IPS-NIHi7 (cell line): ENCODE measurements at regions not wholly inside any gene's neighbourhood (a gene's known extent, or its start where the extent isn't known, plus 50 kb on each side); places are given as distances from the start of the nearest gene placed in this dataset.
A peak's percentile ranks its signal among the peaks of the same experiment; 100 is the strongest.

ENCODE experiments used
- DNase-seq: peaks from one replicate; pipeline ENCODE4 v3.0.0; 2012; ENCODE audit warnings: mixed read lengths; ENCODE audit errors: extremely low spot score

DNA sequence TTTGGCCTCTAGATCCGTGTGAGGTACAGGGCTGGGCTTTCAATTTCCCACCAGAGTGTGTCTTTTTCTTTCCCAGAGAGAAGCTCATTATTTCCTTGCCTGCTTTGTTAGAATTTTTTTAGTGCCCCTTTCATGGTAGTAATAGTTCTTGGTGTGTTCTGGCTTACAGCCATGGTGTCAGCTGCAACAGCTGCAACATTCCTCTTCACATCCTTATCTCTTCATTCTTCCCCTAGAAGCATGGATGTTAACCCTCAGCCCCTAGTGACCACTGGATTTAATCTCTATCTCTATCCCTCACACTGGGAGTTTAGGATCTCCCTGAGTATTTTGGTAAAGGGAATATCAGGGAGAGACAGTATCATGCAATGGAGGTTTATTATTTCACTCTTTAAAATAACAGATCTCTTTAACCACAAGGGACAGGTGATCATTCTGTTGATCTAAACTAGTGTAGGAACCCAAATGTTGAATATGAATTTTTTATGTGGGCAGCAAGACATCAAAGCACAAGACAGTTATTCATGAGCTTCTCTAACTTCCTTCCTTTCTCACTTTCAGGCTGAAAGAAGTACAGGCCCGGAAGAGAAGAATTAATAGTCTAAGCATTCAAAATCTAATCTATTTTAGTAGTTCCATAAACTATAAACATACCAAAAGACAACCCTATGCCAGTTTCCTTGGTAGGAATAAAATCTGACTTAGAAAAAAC is 160.2 kb downstream of the FAM170A start:
- DNase-seq: peak; percentile 12

DNA sequence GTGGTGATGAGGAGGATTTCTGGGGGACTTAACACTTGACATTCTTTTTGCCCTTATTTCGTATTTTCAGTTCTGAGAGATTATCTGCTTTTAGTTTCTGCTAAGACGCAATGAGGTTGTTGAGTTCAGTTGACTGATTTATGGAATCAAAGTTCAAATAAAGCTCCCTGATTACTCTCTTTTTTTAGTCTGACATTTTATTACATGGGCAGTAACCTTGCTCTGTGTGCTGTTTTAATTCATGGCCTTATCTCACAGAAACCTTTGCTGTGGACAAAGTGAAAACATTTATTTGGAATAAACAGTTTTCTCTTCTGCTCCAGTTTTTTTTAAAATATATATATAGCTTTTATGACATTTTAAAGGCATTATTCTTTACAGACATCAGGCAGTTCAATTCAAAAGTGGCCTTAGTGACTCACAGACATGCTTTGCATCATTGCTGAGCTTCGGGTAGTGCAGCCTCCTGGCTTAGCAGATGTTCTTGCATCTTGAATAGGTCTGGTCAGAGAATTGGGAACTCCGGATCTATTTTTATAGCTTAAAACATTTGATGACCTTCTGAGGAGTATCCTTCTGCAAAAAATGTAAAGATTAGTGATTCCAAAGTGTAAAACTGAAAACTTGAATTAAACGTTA is 162.9 kb downstream of the FAM170A start:
- DNase-seq: no peak

DNA sequence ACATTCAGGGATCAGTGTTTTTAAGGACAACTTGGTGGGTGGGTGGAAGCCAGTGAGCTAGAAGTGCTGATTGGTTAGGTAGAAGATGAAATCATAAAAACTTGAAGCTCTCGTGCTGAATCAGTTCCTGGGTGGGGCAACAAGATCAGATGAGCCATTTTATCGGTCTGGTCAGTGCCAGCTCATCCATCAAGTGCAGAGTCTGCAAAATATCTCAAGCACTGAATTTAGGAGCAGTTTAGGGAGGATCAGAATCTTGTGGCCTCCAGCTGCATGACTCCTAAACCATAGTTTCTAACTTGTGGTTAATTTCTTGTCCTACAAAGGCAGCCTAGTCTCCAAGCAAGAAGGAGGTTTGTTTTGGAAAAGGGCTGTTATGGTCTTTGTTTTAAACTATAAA is 166.4 kb downstream of the FAM170A start:
- no peak for DNase-seq

DNA sequence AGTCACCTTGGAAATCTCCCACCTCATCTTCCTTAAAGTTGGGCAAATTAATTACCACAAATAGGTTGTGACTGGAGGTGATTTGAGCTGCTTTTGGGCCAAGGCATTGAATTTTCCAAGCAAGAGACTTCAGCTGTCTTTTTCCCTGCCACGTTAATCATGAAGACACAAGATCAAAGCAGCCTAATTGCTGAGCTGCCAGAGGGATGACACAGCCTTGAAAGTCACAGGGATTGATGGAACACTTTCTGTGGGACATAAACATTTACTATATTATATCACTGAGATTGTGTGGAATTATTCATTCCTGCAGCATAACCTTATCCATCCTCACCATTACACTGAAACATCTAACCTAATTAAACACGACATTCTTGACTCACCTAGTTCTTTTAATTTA is 172.2 kb downstream of the FAM170A start:
- no peak for DNase-seq

- no peak for DNase-seq
Observed at GRCh38 chr5:119808024-119808423, 178.7 kb downstream of the FAM170A start.

- no peak for DNase-seq
Observed at GRCh38 chr5:119808474-119808873, 179.1 kb downstream of the FAM170A start.

DNA sequence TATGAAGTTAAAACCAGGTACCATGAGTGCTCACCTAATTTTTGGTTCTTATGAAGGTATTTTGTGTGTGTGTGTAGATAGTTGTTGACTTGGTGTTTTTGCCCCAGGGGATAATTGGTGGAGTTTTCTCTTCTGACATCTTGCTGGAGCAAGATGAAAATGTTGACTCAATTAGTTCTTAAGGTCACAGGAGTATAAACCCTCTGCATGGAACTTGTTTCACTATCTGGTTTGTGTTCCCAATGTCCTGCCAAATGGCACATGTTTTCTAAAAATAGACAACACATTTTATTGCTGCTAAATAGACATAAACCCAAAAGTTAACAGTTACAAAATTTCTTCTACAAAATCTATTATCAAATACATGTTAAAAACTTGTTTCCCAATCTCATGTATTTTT is 180.9 kb downstream of the FAM170A start:
- DNase-seq: no peak

GRCh38 chr5:119811458-119811857 is 182.1 kb downstream of the FAM170A start:
- no peak for DNase-seq

DNA sequence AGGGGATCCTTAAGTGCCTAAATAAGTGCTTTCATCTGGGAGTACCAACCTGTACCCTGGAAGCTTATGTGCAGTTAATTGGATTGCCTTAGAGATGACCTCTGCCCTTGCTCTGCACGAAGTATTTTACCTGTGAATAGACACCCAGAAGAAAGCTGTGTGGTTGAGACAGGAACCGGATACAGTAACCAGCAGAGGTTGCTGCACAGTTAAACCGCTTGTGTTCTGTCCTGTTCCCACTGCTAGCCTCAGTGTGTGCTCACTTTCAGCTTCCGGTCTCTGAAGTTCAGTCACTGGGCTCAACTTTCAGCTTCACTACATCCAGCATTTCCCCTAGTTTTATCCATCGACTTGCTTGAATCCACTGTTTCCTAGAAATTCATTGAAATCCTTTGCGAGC is 185.3 kb downstream of the FAM170A start:
- DNase-seq: no peak

DNA sequence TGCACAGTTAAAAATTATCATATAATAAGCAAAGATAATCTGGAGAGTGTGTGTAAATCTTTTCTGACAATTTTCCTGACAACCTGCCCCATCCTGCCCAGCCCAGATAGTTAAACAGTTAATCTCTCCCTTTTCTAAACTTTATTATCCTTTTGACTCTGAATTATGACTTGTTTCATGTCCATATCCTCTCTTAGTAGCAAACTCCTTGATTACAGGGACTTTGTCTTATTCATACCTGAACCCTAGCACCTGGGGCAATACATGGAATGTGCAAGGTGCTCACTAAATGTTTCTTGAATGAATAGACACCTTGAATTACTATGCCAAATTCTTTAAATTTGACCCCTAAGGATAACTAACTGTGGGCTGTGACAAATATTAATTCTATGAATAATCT is 186.7 kb downstream of the FAM170A start:
- DNase-seq: no peak

GRCh38 chr5:119820016-119820415 is 190.7 kb downstream of the FAM170A start:
- no peak for DNase-seq

GRCh38 chr5:119820608-119821007 is 191.2 kb downstream of the FAM170A start:
- no peak for DNase-seq

- no peak for DNase-seq
Observed at GRCh38 chr5:119828541-119828940, 199.2 kb downstream of the FAM170A start.

GRCh38 chr5:119829341-119829740 is 200.0 kb downstream of the FAM170A start:
- DNase-seq: no peak

GRCh38 chr5:119833176-119833575 is 203.8 kb downstream of the FAM170A start:
- DNase-seq: no peak

DNA sequence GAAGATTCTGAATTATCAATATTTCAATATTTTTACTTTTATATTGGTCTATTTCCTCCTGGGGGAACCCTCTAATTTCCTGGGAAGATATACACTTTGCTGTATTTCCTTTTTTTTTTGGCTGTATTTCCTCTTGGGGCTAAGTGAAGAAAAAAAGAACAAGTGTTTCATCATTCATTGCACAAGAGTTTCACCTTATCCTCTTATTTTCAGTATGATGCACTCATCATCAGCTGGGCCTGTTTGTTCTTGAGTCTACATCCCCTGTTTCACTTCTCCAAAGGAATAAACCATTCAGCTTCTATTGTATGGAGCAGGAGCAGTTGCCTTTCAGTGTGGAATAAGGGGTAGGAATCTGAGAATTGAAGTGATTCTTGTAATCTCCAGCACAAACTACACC is 210.8 kb downstream of the FAM170A start:
- no peak for DNase-seq

GRCh38 chr5:119852140-119852539 is 222.8 kb downstream of the FAM170A start:
- DNase-seq: no peak

GRCh38 chr5:119860463-119860862 is 231.1 kb downstream of the FAM170A start:
- DNase-seq: no peak

DNA sequence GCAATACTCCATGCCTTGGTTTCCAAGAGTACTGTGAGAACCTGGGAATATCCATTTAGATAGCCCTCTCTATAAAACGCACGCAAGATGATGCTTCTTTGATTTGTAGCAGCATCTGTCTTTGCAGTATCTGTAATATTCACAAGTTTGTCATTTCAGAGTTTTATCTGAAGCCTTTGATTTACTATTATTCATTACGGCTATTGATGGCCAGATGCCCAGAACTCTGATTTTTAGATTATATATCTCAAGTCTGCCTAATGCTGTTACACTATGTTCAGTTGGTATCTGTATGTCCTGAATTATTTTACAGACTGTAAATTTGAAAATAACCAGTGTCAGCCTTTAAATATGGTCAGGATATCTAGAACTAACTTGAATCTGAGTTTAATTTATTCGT is 233.3 kb downstream of the FAM170A start:
- DNase-seq: no peak

DNA sequence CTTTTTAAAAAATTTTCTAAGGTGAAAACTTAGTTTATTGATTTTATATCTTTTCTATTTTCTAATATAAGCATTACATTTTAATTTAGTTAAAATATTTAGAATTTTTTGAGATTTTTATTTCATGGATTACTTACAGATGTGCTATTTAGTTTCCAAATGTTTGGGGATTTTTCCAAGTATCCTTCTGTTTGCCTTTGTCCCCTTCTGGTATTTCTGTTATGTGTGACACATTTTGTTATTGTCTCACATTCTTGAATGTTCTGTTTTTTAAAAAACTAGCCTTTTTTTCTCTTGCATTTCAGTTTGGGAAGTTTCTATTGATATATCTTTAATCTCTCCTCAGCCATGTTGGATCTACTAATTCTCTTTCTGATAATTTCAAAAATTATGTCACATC is 234.9 kb downstream of the FAM170A start:
- DNase-seq: no peak

DNA sequence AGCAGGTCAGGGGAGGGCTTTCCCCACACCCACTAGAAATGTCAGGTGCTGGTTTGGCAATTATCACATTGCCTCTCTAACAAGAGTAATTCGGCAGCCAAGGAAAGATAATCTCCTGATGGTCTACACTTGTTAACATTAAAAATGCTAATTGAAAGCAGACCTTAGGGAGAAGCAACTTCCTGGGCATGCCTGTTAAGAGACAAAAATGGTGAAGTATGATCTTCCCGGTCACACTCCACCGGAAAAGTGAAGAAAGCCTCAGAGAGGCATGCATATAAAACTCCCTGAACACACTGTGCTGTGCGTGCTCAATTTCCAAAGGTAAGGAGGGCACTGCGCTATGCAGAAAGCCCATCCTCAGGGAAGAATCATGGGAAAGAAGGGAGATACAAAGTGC is 244.3 kb downstream of the FAM170A start:
- no peak for DNase-seq

- no peak for DNase-seq
Observed at GRCh38 chr5:119876522-119876921, 247.2 kb downstream of the FAM170A start.

DNA sequence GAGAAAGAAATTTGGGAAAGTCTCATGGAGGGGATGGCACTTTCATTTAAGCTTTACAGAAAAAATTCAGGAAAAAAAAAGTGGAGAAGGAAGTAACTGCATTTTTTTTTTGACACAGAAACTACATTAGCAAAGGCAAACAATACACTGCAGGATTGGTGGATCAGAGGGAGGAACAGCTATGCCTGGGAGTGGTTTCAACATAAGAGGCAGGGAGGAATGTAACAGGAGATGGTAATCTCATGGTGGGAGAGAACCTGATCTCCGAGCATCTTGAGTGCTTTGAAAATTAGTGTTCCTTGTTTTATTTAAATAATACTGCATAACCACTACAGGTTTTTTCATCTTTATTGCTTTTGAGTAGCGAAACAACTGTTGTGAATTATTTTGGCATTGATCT is 249.4 kb downstream of the FAM170A start:
- peak; percentile 48 for DNase-seq

GRCh38 chr5:119879446-119879845 is 250.1 kb downstream of the FAM170A start:
- no peak for DNase-seq
